Neuronal stem cell (in vitro differentiated cells): ENCODE measurements at regions not wholly inside any gene's neighbourhood (a gene's known extent, or its start where the extent isn't known, plus 50 kb on each side); places are given as distances from the start of the nearest gene placed in this dataset.

Experiments used
- DNase-seq: peaks from one replicate; pipeline ENCODE4 v3.0.0-alpha.2; 2013; ENCODE audit warnings: low spot score
- H2AFZ ChIP-seq: one replicate; pipeline ENCODE4 v1.6.1; 2013; ENCODE audit warnings: mild to moderate bottlenecking, low read length, inconsistent platforms
- H2AK5ac ChIP-seq: 2 replicates; pipeline ENCODE4 v1.6.1; 2013; ENCODE audit warnings: low read depth, mild to moderate bottlenecking, inconsistent platforms, low read length, moderate library complexity, mixed read lengths
- H2BK120ac ChIP-seq: 2 replicates; pipeline ENCODE4 v1.6.1; 2013; ENCODE audit warnings: low read depth, mild to moderate bottlenecking, inconsistent platforms, low read length, moderate library complexity, mixed read lengths
- H2BK12ac ChIP-seq: one replicate; pipeline ENCODE4 v1.6.1; 2013; ENCODE audit warnings: low read length, inconsistent platforms
- H2BK15ac ChIP-seq: 2 replicates; pipeline ENCODE4 v1.6.1; 2013; ENCODE audit warnings: mild to moderate bottlenecking, low read length, inconsistent platforms, mixed read lengths
- H2BK5ac ChIP-seq: one replicate; pipeline ENCODE4 v1.6.1; 2013; ENCODE audit warnings: inconsistent platforms, mild to moderate bottlenecking, low read length, moderate library complexity
- H3K14ac ChIP-seq: one replicate; pipeline ENCODE4 v1.6.1; 2013; ENCODE audit warnings: low read length, inconsistent platforms
- H3K18ac ChIP-seq: 2 replicates; pipeline ENCODE4 v1.6.1; 2013; ENCODE audit warnings: low read length, inconsistent platforms
- H3K23ac ChIP-seq: 2 replicates; pipeline ENCODE4 v1.6.1; 2013; ENCODE audit warnings: low read depth, mild to moderate bottlenecking, mixed read lengths, low read length, inconsistent platforms; ENCODE audit not compliant: poor library complexity
- H3K27ac ChIP-seq: replicated peaks from 3 replicates; pipeline ENCODE4 v1.5.1; 2013; ENCODE audit warnings: low read length, inconsistent platforms
- H3K27me3 ChIP-seq, 3 experiments: 2 replicates each; pipeline ENCODE4 v1.6.1; 2013; ENCODE audit warnings: low read length in 3 of 3, mild to moderate bottlenecking in 2 of 3, inconsistent platforms in 1 of 3, low read depth in 1 of 3, mixed read lengths in 1 of 3, moderate library complexity in 1 of 3; ENCODE audit not compliant: control insufficient read depth in 3 of 3, insufficient read depth in 3 of 3
- H3K36me3 ChIP-seq, 2 donors: replicated peaks in 1 of 2; 2 replicates each; pipeline ENCODE4 v1.6.1; 2013; ENCODE audit warnings: low read length in 2 of 2; ENCODE audit not compliant: control insufficient read depth in 2 of 2, insufficient read depth in 2 of 2
- H3K4ac ChIP-seq: 2 replicates; pipeline ENCODE4 v1.6.1; 2013; ENCODE audit warnings: inconsistent platforms, mild to moderate bottlenecking, low read length, moderate library complexity
- H3K4me1 ChIP-seq, 2 donors: 1 replicate in 1 of 2; 2 replicates in 1 of 2; pipeline ENCODE4 v1.6.1; 2013; ENCODE audit warnings: low read length in 2 of 2, low read depth in 1 of 2; ENCODE audit not compliant: control insufficient read depth in 2 of 2, insufficient read depth in 1 of 2
- H3K4me2 ChIP-seq: one replicate; pipeline ENCODE4 v1.6.1; 2013; ENCODE audit warnings: mild to moderate bottlenecking, low read length, inconsistent platforms; ENCODE audit not compliant: insufficient read depth, poor library complexity, severe bottlenecking
- H3K4me3 ChIP-seq, 2 donors: 2 replicates each; pipeline ENCODE4 v1.5.1; 2013; ENCODE audit warnings: low read length in 2 of 2, mild to moderate bottlenecking in 2 of 2, inconsistent platforms in 1 of 2, moderate library complexity in 1 of 2
- H3K79me1 ChIP-seq: one replicate; pipeline ENCODE4 v1.6.1; 2013; ENCODE audit warnings: low read depth, mild to moderate bottlenecking, inconsistent platforms, low read length, moderate library complexity
- H3K9ac ChIP-seq: one replicate; pipeline ENCODE4 v1.6.1; 2013; ENCODE audit warnings: mild to moderate bottlenecking, low read depth, low read length, inconsistent platforms; ENCODE audit not compliant: poor library complexity
- H3K9me3 ChIP-seq, 2 donors: replicated peaks in 1 of 2; 2 replicates each; pipeline versions ENCODE3 to v1.6.1; 2013; ENCODE audit warnings: low read length in 2 of 2, mild to moderate bottlenecking in 2 of 2, inconsistent platforms in 1 of 2, low read depth in 1 of 2, mixed read lengths in 1 of 2, moderate library complexity in 1 of 2; ENCODE audit not compliant: control insufficient read depth in 2 of 2, insufficient read depth in 1 of 2
- H4K8ac ChIP-seq: one replicate; pipeline ENCODE4 v1.6.1; 2013; ENCODE audit warnings: low read depth, mild to moderate bottlenecking, inconsistent platforms, low read length, moderate library complexity
- H4K91ac ChIP-seq: one replicate; pipeline ENCODE4 v1.6.1; 2013; ENCODE audit warnings: low read length, low read depth, mild to moderate bottlenecking, inconsistent platforms; ENCODE audit not compliant: poor library complexity
- WGBS, 2 donors: extraction: QIAGEN DNeasy Blood & Tissue Kit; methylation state at CpG; one replicate each; pipeline ENCODE4 v1.1.7; 2013; ENCODE audit warnings: missing lambda C conversion rate in 2 of 2, mixed read lengths in 1 of 2; ENCODE audit not compliant: insufficient read length in 2 of 2, insufficient replicate concordance in 1 of 2; ENCODE audit errors: extremely low coverage in 2 of 2; 5-methylcytosine and 5-hydroxymethylcytosine counted together

DNA sequence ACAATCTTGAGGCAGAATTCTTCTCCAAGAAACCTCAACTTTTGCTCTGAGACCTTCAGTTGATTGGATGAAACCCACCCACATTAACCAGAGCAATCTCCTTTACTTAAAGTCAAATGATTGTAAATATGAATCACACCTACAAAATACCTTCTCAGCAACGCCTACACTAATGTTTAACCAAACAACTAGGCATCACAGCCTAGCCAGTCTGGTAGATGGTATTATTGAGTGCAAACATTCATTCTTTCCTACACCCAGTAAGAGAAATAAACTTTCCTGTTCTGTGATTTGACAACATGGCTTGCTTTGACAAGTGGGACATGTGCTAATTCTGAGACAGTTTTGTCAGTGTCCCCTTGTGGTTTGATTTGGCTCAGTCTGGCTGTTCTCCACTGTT, 252.2 kb downstream of the HACE1 start:
- Histone ChIP-seq H3K36me3 (no peaks in the 10 kb centered on the region), H4K8ac (no peak overlapping the region)
- DNase-seq: no peak

DNA sequence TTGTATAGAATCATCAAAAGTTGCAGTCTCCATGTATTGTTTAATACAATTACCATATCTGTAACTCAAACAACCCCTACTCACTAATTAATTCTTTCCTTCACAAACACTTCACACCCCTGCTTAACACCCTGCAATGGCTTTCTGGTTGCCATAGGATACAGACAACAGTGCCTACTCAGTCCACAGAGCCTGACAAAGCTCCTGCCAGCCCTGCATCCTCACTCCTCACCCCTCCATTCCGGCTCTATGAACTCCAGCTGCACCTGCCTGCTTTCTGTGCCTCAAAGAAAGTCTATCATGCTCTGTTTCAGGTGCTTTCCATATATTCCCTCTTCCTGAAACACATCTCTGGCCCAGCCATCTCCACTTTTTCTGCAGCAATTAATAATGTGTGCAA, 253.4 kb downstream of the HACE1 start:
- no peak overlapping the region for H3K27ac ChIP-seq
- WGBS, 2 donors: no CpG with 5 or more reads among the region's 1 CpG
- no peak overlapping the region for H3K4ac ChIP-seq
- no peak overlapping the region for H3K4me3 ChIP-seq
- no peak overlapping the region for H2BK120ac ChIP-seq
- no peak overlapping the region for H3K23ac ChIP-seq
- H2AFZ ChIP-seq: no peak overlapping the region
- no peaks in the 10 kb centered on the region for H3K9me3 ChIP-seq
- H3K27me3 ChIP-seq: no peaks in the 10 kb centered on the region
- no peak overlapping the region for H2AK5ac ChIP-seq
- peak; percentile 53 for DNase-seq
- H3K14ac ChIP-seq: no peak overlapping the region
- H3K79me1 ChIP-seq: no peaks in the 10 kb centered on the region
- no peak overlapping the region for H2BK15ac ChIP-seq
- H2BK12ac ChIP-seq: no peak overlapping the region
- H3K36me3 ChIP-seq: no peaks in the 10 kb centered on the region
- no peak overlapping the region for H3K9ac ChIP-seq
- peaks cover 0 to 2% of the 10 kb centered on the region in 2 donors for H3K4me1 ChIP-seq
- no peak overlapping the region for H4K8ac ChIP-seq
- no peak overlapping the region for H2BK5ac ChIP-seq
- no peak overlapping the region for H3K18ac ChIP-seq
- H4K91ac ChIP-seq: no peak overlapping the region
- no peak overlapping the region for H3K4me2 ChIP-seq

More for the DNA sequence above, 252.2 kb downstream of the HACE1 start:
- H3K27me3 ChIP-seq: no peaks in the 10 kb centered on the region
- H2BK12ac ChIP-seq: no peak overlapping the region
- no peak overlapping the region for H4K91ac ChIP-seq
- no peak overlapping the region for H3K4me2 ChIP-seq
- H3K4ac ChIP-seq: no peak overlapping the region
- H2BK5ac ChIP-seq: no peak overlapping the region
- WGBS, 2 donors: no CpG with 5 or more reads among the region's 1 CpG
- no peak overlapping the region for H2BK15ac ChIP-seq
- H3K9me3 ChIP-seq: no peaks in the 10 kb centered on the region
- H3K14ac ChIP-seq: no peak overlapping the region
- no peak overlapping the region for H2AK5ac ChIP-seq
- H3K9ac ChIP-seq: no peak overlapping the region
- no peak overlapping the region for H3K23ac ChIP-seq
- peaks cover 0 to 2% of the 10 kb centered on the region in 2 donors for H3K4me1 ChIP-seq
- no peak overlapping the region for H3K27ac ChIP-seq
- no peak overlapping the region for H3K18ac ChIP-seq
- H2BK120ac ChIP-seq: no peak overlapping the region
- H2AFZ ChIP-seq: no peak overlapping the region
- H3K4me3 ChIP-seq: no peak overlapping the region
- H3K79me1 ChIP-seq: no peaks in the 10 kb centered on the region

DNA sequence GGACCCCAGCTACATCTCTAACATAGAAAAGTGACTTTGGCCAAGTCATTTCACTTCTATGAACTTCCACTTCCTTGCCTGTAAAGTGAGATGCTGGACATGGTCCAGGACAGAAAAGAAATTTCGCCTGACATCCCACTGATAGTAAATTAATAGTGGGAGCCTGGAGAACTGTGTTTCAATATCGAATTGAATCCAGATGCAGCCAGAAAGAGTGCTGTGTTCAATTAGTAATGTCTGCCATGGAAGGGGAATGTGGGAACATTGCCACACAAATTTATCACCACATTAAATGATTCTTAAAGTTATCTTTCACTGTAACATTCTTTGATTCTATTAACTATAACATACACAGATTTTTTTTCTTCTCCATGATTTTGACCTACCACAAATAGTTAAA, 255.0 kb downstream of the HACE1 start:
- no peak overlapping the region for H4K91ac ChIP-seq
- H2AFZ ChIP-seq: no peak overlapping the region
- H3K4ac ChIP-seq: no peak overlapping the region
- no peak overlapping the region for H3K9ac ChIP-seq
- H3K14ac ChIP-seq: no peak overlapping the region
- H2BK5ac ChIP-seq: no peak overlapping the region
- no peak overlapping the region for H4K8ac ChIP-seq
- WGBS, 2 donors: no CpG with 5 or more reads among the region's 2 CpGs
- H3K18ac ChIP-seq: no peak overlapping the region
- no peak overlapping the region for H2BK15ac ChIP-seq
- H3K9me3 ChIP-seq: no peaks in the 10 kb centered on the region
- no peak overlapping the region for H2BK120ac ChIP-seq
- no peak overlapping the region for H3K27ac ChIP-seq
- H3K36me3 ChIP-seq: no peaks in the 10 kb centered on the region
- H3K4me1 ChIP-seq: peaks cover 0 to 2% of the 10 kb centered on the region in 2 donors
- no peak overlapping the region for H2AK5ac ChIP-seq
- no peaks in the 10 kb centered on the region for H3K27me3 ChIP-seq
- H2BK12ac ChIP-seq: no peak overlapping the region
- DNase-seq: no peak
- no peak overlapping the region for H3K4me3 ChIP-seq
- H3K4me2 ChIP-seq: no peak overlapping the region
- H3K79me1 ChIP-seq: no peaks in the 10 kb centered on the region
- H3K23ac ChIP-seq: no peak overlapping the region

DNA sequence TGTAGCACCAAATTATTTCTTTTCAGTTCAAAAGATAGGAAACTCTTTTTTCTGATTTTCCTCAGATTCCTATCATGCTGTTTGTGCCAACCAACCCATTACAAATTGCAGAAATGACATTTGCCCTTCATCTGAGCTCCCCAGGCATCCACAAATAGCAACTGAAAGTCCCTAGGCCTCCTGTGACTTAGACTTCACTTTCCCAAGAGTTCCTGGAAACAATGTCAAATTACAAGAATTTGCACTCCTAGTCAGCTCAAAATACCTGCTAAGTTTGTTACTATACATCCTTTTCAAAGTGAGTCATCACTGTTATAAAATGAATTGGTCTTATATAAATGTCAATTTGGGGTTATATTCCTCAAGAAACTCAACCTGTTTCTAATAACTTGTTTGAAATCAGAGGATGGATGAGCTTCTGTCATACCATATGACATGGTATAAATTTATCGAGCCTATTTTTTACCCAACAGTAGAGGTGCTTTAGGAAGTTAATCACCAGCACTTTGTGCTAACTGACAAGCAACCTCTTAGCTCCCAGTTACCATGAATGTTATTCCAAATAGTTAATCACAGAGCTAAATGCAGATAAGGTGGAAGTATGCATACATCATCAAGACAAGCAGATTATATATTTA, 256.5 kb downstream of the HACE1 start:
- Histone ChIP-seq H4K91ac (no peak overlapping the region), H4K8ac (no peak overlapping the region), H3K4me2 (no peak overlapping the region), H3K9ac (no peak overlapping the region), H3K9me3 (no peaks in the 10 kb centered on the region), H3K36me3 (no peaks in the 10 kb centered on the region), H2BK12ac (no peak overlapping the region), H2AFZ (no peak overlapping the region), H2BK120ac (no peak overlapping the region), H3K4me1 (peaks cover 0 to 2% of the 10 kb centered on the region in 2 donors), H2BK15ac (no peak overlapping the region), H3K79me1 (no peaks in the 10 kb centered on the region), H3K18ac (no peak overlapping the region), H3K4ac (no peak overlapping the region), H3K27me3 (no peaks in the 10 kb centered on the region), H3K14ac (no peak overlapping the region), H3K4me3 (no peak overlapping the region), H2BK5ac (no peak overlapping the region), H3K23ac (no peak overlapping the region), H2AK5ac (no peak overlapping the region), H3K27ac (no peak overlapping the region)
- WGBS, 2 donors: no CpG with 5 or more reads among the region's 1 CpG
- DNase-seq: no peak
